Ovary (tissue), 7 donors: ENCODE measurements at regions not wholly inside any gene's neighbourhood (a gene's known extent, or its start where the extent isn't known, plus 50 kb on each side); places are given as distances from the start of the nearest gene placed in this dataset.

Experiments used
- DNase-seq, 5 donors: peaks; one replicate each; pipeline ENCODE4 v3.0.0-alpha.2; 2019 to 2020
- H3K27ac ChIP-seq, 2 donors: fragments of 200-600 bp; one replicate each; pipeline versions ENCODE4 v1.5.1 to v1.8.0; 2019 to 2022
- H3K27me3 ChIP-seq: fragments of 200-600 bp; one replicate; pipeline ENCODE4 v1.8.0; 2022
- H3K36me3 ChIP-seq: fragments of 200-600 bp; sonication (generic); one replicate; pipeline ENCODE4 v1.5.1; 2019
- H3K4me1 ChIP-seq: one replicate; pipeline ENCODE4 v1.8.1; 2013; ENCODE audit warnings: mild to moderate bottlenecking, moderate library complexity; ENCODE audit not compliant: insufficient read depth
- H3K4me3 ChIP-seq: fragments of 200-600 bp; sonication (generic); one replicate; pipeline ENCODE4 v1.5.1; 2017
- H3K9me3 ChIP-seq, 2 donors: fragments of 200-600 bp in 1 of 2; sonication (generic) in 1 of 2; one replicate each; pipeline versions ENCODE4 v1.5.1 to v1.8.1; 2013 to 2019; ENCODE audit warnings: mild to moderate bottlenecking in 1 of 2, moderate library complexity in 1 of 2
- CTCF ChIP-seq, 3 donors: fragments of 450-650 bp in 2 of 3; fragments of 200-600 bp in 1 of 3; IDR thresholded peaks; one replicate each; pipeline versions ENCODE4 v1.5.1 to v1.8.0; 2016 to 2022; ENCODE audit warnings: antibody characterized with exemption in 3 of 3, mild to moderate bottlenecking in 1 of 3
- EP300 ChIP-seq: sonication (generic); formaldehyde crosslinking; IDR thresholded peaks from one replicate; pipeline ENCODE4 v1.6.1; 2017; ENCODE audit warnings: antibody characterized with exemption
- POLR2A ChIP-seq: fragments of 450-650 bp; IDR thresholded peaks from one replicate; pipeline ENCODE4 v1.6.1; 2017; ENCODE audit warnings: antibody characterized with exemption, mild to moderate bottlenecking, moderate library complexity
- WGBS, 3 donors: extraction: QIAGEN DNeasy Blood & Tissue Kit in 1 of 3; methylation state at CpG; one replicate each; pipeline versions ENCODE4 v1.1.5 to v1.1.7; 2013 to 2017; 5-methylcytosine and 5-hydroxymethylcytosine counted together
- intact Hi-C, 4 donors: fragments of 100-400 bp; cut with DNase I; formaldehyde crosslinking; loops; one replicate each; pipeline versions ENCODE4 v1.11.0 to v1.15.1; 2022 to 2023
- donor health status: DM: no; HTN: no; CAD: no; lungs with moderate emphysema.
- donor health status: DM: no; HTN: no; CAD: no.
- donor health status: Bipolar disorder and iron deficiency.
- donor health status: DM: no; HTN: no; CAD: no.
- donor health status: DM: yes; HTN: yes; CAD: no.

- intact Hi-C loops, result no loop called here
- H3K36me3 ChIP-seq, result no peaks in the 10 kb centered on the region
- no peak overlapping the region for H3K27ac ChIP-seq
- H3K9me3 ChIP-seq, result no peaks in the 10 kb centered on the region
- WGBS, 3 donors, result 68 to 72% (median 69%) methylated on average over 3 of the region's 3 CpGs
- no peak for DNase-seq
- no peak for TF ChIP-seq POLR2A
- TF ChIP-seq EP300, result no peak
- TF ChIP-seq CTCF (IDR thresholded peaks at IDR 0.05), result no peak
- no peaks in the 10 kb centered on the region for H3K27me3 ChIP-seq
- peaks cover 1% of the 10 kb centered on the region for H3K4me1 ChIP-seq
- H3K4me3 ChIP-seq, result no peak overlapping the region
Measured at GRCh38 chr12:31783996-31784645, 55.3 kb upstream of the AMN1 start.

- intact Hi-C loops, result no loop called here
- 74 to 91% (median 81%) methylated on average over 1 of the region's 1 CpG for WGBS, 3 donors
- Histone ChIP-seq H3K27me3 (no peaks in the 10 kb centered on the region), H3K4me1 (peaks cover 1% of the 10 kb centered on the region), H3K9me3 (no peaks in the 10 kb centered on the region), H3K36me3 (no peaks in the 10 kb centered on the region), H3K27ac (no peak overlapping the region), H3K4me3 (no peak overlapping the region)
- DNase-seq, result no peak
- TF ChIP-seq POLR2A, result no peak
- no peak for TF ChIP-seq CTCF (IDR thresholded peaks at IDR 0.05)
- TF ChIP-seq EP300, result no peak
Measured at GRCh38 chr12:31783556-31783955, 54.7 kb upstream of the AMN1 start.

- intact Hi-C loops, result no loop called here
- Histone ChIP-seq H3K4me1 (peaks cover 1% of the 10 kb centered on the region), H3K27ac (no peak overlapping the region), H3K9me3 (no peaks in the 10 kb centered on the region), H3K36me3 (no peaks in the 10 kb centered on the region), H3K27me3 (no peaks in the 10 kb centered on the region), H3K4me3 (no peak overlapping the region)
- no peak for DNase-seq
- no peak for TF ChIP-seq EP300
- TF ChIP-seq CTCF (IDR thresholded peaks at IDR 0.05), result no peak
- no peak for TF ChIP-seq POLR2A
- 89 to 93% (median 91%) methylated on average over 17 of the region's 17 CpGs for WGBS, 3 donors
Measured at GRCh38 chr12:31781894-31782540, 53.2 kb upstream of the AMN1 start.

- no peak for DNase-seq
- TF ChIP-seq POLR2A (no peak), CTCF (IDR thresholded peaks at IDR 0.05) (no peak), EP300 (no peak)
- intact Hi-C loops, result no loop called here
- Histone ChIP-seq H3K4me1 (peaks cover 2% of the 10 kb centered on the region), H3K9me3 (no peaks in the 10 kb centered on the region), H3K4me3 (no peak overlapping the region), H3K36me3 (no peaks in the 10 kb centered on the region), H3K27me3 (no peaks in the 10 kb centered on the region), H3K27ac (no peak overlapping the region)
- WGBS, 3 donors, result 78 to 94% (median 87%) methylated on average over 5 of the region's 5 CpGs
Measured at GRCh38 chr12:31780096-31780495, 51.3 kb upstream of the AMN1 start.
